CD8-positive, alpha-beta memory T cell (primary cell): ENCODE measurements at regions not wholly inside any gene's neighbourhood (a gene's known extent, or its start where the extent isn't known, plus 50 kb on each side); places are given as distances from the start of the nearest gene placed in this dataset.
A peak's percentile ranks its signal among the peaks of the same experiment; 100 is the strongest.
"Not testable (repeated sequence)": the region's sequence is repeated elsewhere in the genome, so short reads cannot be mapped to it uniquely, and the experiment has no call there.

Source experiments
- CTCF ChIA-PET: fragments of 350-600 bp; sonication (Branson Sonifier 250); formaldehyde crosslinking; loops from one replicate; lab custom pipeline; 2021; ENCODE audit warnings: antibody characterized with exemption; lab: Charles Lee
- POLR2A ChIA-PET: fragments of 350-600 bp; sonication (Branson Sonifier 250); formaldehyde crosslinking; loops from one replicate; lab custom pipeline; 2021; ENCODE audit warnings: antibody characterized with exemption; lab: Charles Lee
- DNase-seq, 5 donors: peaks; one replicate each; pipeline versions ENCODE4 v3.0.0 to v3.0.0-alpha.2; 2020 to 2022; ENCODE audit warnings: mixed read lengths in 1 of 5
- H3K27ac ChIP-seq: one replicate; pipeline ENCODE4 v1.7.0; 2013; ENCODE audit warnings: low read depth, mild to moderate bottlenecking, low read length, moderate library complexity
- H3K27me3 ChIP-seq: 2 replicates; pipeline ENCODE4 v1.7.0; 2013; ENCODE audit warnings: low read length, mild to moderate bottlenecking; ENCODE audit not compliant: insufficient read depth, poor library complexity, severe bottlenecking
- H3K36me3 ChIP-seq: 2 replicates; pipeline ENCODE4 v1.7.0; 2013; ENCODE audit warnings: mild to moderate bottlenecking, low read length, moderate library complexity; ENCODE audit not compliant: insufficient read depth
- H3K4me1 ChIP-seq: 2 replicates; pipeline ENCODE4 v1.7.0; 2013; ENCODE audit warnings: mild to moderate bottlenecking, low read length, moderate library complexity; ENCODE audit not compliant: insufficient read depth
- H3K4me3 ChIP-seq: 2 replicates; pipeline ENCODE4 v1.7.0; 2013; ENCODE audit warnings: mild to moderate bottlenecking, low read length
- H3K9me3 ChIP-seq: 2 replicates; pipeline ENCODE4 v1.7.0; 2013; ENCODE audit warnings: mild to moderate bottlenecking, low read length
- H3K27ac Mint-ChIP-seq, 8 donors: one replicate each; pipeline ENCODE4 v1.8.0; 2020 to 2021; ENCODE audit warnings: mixed read lengths in 8 of 8, mild to moderate bottlenecking in 6 of 8, inconsistent platforms in 3 of 8, moderate library complexity in 3 of 8
- H3K27me3 Mint-ChIP-seq, 2 donors: one replicate each; pipeline ENCODE4 v1.8.0; 2020 to 2021; ENCODE audit warnings: mixed read lengths in 2 of 2, mild to moderate bottlenecking in 1 of 2, moderate library complexity in 1 of 2
- H3K36me3 Mint-ChIP-seq, 3 donors: one replicate each; pipeline ENCODE4 v1.8.0; 2020 to 2021; ENCODE audit warnings: mixed read lengths in 3 of 3, inconsistent platforms in 1 of 3, mild to moderate bottlenecking in 1 of 3
- H3K4me1 Mint-ChIP-seq, 3 donors: one replicate each; pipeline ENCODE4 v1.8.0; 2020 to 2021; ENCODE audit warnings: mixed read lengths in 3 of 3, inconsistent platforms in 1 of 3, mild to moderate bottlenecking in 1 of 3
- H3K4me3 Mint-ChIP-seq, 7 donors: one replicate each; pipeline ENCODE4 v1.8.0; 2020 to 2021; ENCODE audit warnings: mixed read lengths in 7 of 7, mild to moderate bottlenecking in 6 of 7, moderate library complexity in 4 of 7, inconsistent platforms in 2 of 7
- H3K9me3 Mint-ChIP-seq, 5 donors: one replicate each; pipeline ENCODE4 v1.8.0; 2020 to 2022; ENCODE audit warnings: mixed read lengths in 5 of 5, mild to moderate bottlenecking in 3 of 5, moderate library complexity in 2 of 5, inconsistent platforms in 1 of 5

DNA sequence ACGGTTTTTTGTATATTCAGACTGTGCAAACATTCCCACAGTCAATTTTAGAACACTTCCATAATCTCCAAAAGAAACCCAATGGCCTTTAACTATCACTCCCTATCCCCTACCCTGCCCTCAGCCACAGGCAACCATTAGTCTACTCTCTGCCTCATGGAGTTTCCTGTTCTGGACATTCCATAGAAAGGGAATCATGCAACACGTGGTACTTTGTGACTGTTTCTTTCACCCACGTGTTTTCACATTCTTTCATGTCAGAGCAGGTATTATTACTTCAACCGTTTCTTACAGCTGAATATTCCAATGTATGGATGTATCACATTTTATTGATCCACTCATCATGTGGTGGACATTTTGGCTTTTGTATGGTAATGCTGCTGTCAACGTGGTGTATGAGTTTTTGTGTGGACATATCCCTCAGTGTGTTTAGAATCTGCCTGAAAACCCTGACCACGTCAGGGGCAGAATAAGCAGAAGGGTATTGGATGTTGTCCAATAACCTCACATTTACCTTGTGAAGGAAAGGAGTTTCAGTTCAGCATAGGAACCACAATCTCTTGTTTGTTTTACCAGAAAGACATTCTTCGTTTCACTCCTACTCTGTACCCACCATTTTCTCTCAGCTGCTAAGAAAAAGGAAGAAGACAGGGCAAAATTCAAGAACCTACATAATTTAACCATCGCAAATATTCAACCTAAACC is 107.5 kb upstream of the DYRK2 start:
- Histone ChIP-seq H3K9me3 (no peaks in the 10 kb centered on the region), H3K36me3 (no peaks in the 10 kb centered on the region), H3K27ac (no peak overlapping the region), H3K27me3 (no peaks in the 10 kb centered on the region), H3K4me3 (no peak overlapping the region), H3K4me1 (peaks cover 7% of the 10 kb centered on the region)
- peak overlapping the region in 1 of 7 donors; percentile 49 for H3K4me3 Mint-ChIP-seq
- CTCF ChIA-PET: no interaction called here
- peak overlapping the region in 4 of 8 donors; percentile 4 to 82 (median 40) for H3K27ac Mint-ChIP-seq
- POLR2A ChIA-PET: no interaction called here
- peaks cover 17 to 55% (median 35%) of the 10 kb centered on the region in 3 donors for H3K4me1 Mint-ChIP-seq
- no peaks in the 10 kb centered on the region for H3K9me3 Mint-ChIP-seq
- no peaks in the 10 kb centered on the region for H3K36me3 Mint-ChIP-seq
- H3K27me3 Mint-ChIP-seq: no peaks in the 10 kb centered on the region
- no peak for DNase-seq

- Mint-ChIP-seq H3K27me3 (no peaks in the 10 kb centered on the region), H3K27ac (peak overlapping the region in 4 of 8 donors; percentile 4 to 82 (median 40)), H3K9me3 (no peaks in the 10 kb centered on the region), H3K4me1 (peaks cover 17 to 55% (median 30%) of the 10 kb centered on the region in 3 donors), H3K36me3 (no peaks in the 10 kb centered on the region), H3K4me3 (peak overlapping the region in 1 of 7 donors; percentile 49)
- H3K9me3 ChIP-seq: no peaks in the 10 kb centered on the region
- POLR2A ChIA-PET: no interaction called here
- no peak overlapping the region for H3K27ac ChIP-seq
- no peaks in the 10 kb centered on the region for H3K27me3 ChIP-seq
- H3K36me3 ChIP-seq: no peaks in the 10 kb centered on the region
- peak in 2 of 5 donors; percentile 46 to 56 for DNase-seq
- no peak overlapping the region for H3K4me3 ChIP-seq
- peaks cover 7% of the 10 kb centered on the region for H3K4me1 ChIP-seq
- CTCF ChIA-PET: no interaction called here
Observed at GRCh38 chr12:67541625-67541991, 106.9 kb upstream of the DYRK2 start.

DNA sequence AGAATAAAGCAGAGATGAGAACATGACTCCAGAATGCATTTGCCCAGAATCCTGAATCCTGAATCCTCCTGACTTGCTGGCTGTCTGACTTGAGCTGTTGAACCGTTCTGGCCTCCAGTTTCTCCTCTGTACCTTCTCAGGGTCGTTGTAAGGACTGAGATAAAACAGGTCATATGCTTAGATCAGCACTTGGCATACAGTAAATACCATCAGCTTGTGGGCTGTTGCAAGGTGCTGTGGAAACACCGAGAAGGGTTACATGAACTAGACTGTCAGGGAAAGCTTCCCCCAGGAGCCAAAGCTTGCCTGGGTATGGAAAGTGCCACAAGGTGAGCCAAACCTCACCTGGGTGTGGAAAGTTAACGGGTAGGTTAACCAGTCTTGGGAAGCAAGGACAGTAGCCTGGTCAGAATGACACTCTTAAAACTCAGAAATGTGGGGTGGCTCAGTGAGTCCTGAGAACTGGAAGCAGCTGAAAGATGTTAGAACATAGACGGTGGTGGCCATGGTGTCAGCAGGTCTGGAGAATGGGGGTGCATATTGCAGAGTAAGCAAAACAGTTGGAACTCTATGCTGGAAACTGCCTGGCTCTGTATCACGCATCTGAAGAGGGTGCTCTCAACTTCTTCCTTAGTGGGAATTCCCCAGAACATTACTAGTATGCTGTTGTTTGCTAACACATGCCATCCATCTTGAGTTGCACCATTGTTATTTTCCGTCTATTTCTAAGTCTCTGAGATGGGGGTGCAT is 105.3 kb upstream of the DYRK2 start:
- H3K4me1 Mint-ChIP-seq: peaks cover 21 to 47% (median 37%) of the 10 kb centered on the region in 3 donors

DNA sequence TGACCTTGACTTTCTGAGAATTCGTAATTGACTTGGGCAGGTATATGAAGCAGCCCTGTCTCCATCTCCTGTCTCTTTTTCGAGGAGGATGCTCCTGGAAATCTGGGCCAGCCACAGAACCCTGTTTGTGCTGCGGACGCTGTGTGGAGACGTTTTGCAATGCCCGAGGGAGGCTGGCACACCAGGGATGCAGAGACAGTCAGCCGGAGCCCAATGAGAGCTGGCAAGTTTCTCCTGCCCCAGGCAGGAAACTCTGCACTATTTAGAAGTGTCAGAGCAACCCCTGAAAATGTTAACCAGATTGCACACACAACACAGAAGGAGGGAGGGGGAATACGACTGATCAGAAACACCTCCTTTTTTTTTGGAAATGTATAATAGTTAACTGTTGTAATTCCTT is 103.2 kb upstream of the DYRK2 start:
- Mint-ChIP-seq H3K4me1 (peaks cover 18 to 44% (median 37%) of the 10 kb centered on the region in 3 donors), H3K36me3 (peaks cover 0 to 4% (median 0%) of the 10 kb centered on the region in 3 donors), H3K9me3 (no peaks in the 10 kb centered on the region), H3K4me3 (peak overlapping the region in 1 of 7 donors; percentile 32), H3K27ac (peak overlapping the region in 1 of 8 donors; percentile 9), H3K27me3 (no peaks in the 10 kb centered on the region)
- Histone ChIP-seq H3K27me3 (no peaks in the 10 kb centered on the region), H3K4me1 (peaks cover 7% of the 10 kb centered on the region), H3K27ac (no peak overlapping the region), H3K4me3 (no peak overlapping the region), H3K9me3 (no peaks in the 10 kb centered on the region), H3K36me3 (no peaks in the 10 kb centered on the region)
- no peak for DNase-seq
- ChIA-PET CTCF (interaction anchor here (0.7 kb wide), 1 partner anchor 43 kb away, joined by 3 read pairs; no protein-coding TSS in a partner anchor), POLR2A (interaction anchor here (0.6 kb wide), 1 partner anchor 12 kb away, joined by 3 read pairs; no protein-coding TSS in a partner anchor)

More for the DNA sequence above, 105.3 kb upstream of the DYRK2 start:
- ChIA-PET CTCF (interaction anchor here (1.0 kb wide), 1 partner anchor 80 kb away, joined by 3 read pairs; no protein-coding TSS in a partner anchor), POLR2A (no interaction called here)
- Histone ChIP-seq H3K27ac (no peak overlapping the region), H3K4me3 (no peak overlapping the region), H3K27me3 (no peaks in the 10 kb centered on the region), H3K36me3 (no peaks in the 10 kb centered on the region), H3K9me3 (no peaks in the 10 kb centered on the region), H3K4me1 (peaks cover 7% of the 10 kb centered on the region)
- H3K9me3 Mint-ChIP-seq: no peaks in the 10 kb centered on the region
- H3K4me3 Mint-ChIP-seq: no peak overlapping the region
- H3K36me3 Mint-ChIP-seq: peaks cover 0 to 4% (median 0%) of the 10 kb centered on the region in 3 donors
- no peak for DNase-seq
- no peaks in the 10 kb centered on the region for H3K27me3 Mint-ChIP-seq
- no peak overlapping the region for H3K27ac Mint-ChIP-seq

DNA sequence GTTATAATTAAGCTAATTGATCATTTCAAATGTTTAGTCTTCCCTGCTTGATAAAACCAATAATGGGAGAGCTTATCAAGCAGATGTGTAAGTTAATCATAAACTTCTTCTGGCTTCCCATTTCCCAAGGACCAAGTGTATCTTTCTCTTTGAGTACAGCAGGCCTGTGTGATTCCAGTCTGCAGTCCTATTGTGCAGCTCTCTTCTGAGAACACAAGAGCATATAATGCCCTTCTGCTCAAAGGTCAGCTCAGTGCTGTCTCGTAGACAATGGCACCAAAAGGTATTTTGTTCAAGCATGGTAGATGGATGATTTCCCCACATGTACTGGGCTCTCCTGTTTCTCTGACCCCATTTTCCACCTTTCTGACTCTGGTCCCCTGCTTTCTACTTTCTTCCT is 101.8 kb upstream of the DYRK2 start:
- DNase-seq: no peak
- H3K36me3 Mint-ChIP-seq: peaks cover 0 to 4% (median 2%) of the 10 kb centered on the region in 3 donors
- H3K4me3 Mint-ChIP-seq: no peak overlapping the region
- POLR2A ChIA-PET: interaction anchor here (0.7 to 1.2 kb wide), 2 partner anchors 12 to 258 kb away, joined by 3 to 4 read pairs; no protein-coding TSS in a partner anchor
- peak overlapping the region in 2 of 8 donors; percentile 18 to 81 for H3K27ac Mint-ChIP-seq
- H3K27me3 ChIP-seq: no peaks in the 10 kb centered on the region
- H3K9me3 Mint-ChIP-seq: peaks cover 0 to 12% (median 0%) of the 10 kb centered on the region in 5 donors
- peaks cover 2% of the 10 kb centered on the region for H3K4me1 ChIP-seq
- H3K27me3 Mint-ChIP-seq: no peaks in the 10 kb centered on the region
- H3K36me3 ChIP-seq: no peaks in the 10 kb centered on the region
- no peak overlapping the region for H3K27ac ChIP-seq
- H3K9me3 ChIP-seq: no peaks in the 10 kb centered on the region
- no peak overlapping the region for H3K4me3 ChIP-seq
- CTCF ChIA-PET: no interaction called here
- H3K4me1 Mint-ChIP-seq: peaks cover 13 to 31% (median 30%) of the 10 kb centered on the region in 3 donors

DNA sequence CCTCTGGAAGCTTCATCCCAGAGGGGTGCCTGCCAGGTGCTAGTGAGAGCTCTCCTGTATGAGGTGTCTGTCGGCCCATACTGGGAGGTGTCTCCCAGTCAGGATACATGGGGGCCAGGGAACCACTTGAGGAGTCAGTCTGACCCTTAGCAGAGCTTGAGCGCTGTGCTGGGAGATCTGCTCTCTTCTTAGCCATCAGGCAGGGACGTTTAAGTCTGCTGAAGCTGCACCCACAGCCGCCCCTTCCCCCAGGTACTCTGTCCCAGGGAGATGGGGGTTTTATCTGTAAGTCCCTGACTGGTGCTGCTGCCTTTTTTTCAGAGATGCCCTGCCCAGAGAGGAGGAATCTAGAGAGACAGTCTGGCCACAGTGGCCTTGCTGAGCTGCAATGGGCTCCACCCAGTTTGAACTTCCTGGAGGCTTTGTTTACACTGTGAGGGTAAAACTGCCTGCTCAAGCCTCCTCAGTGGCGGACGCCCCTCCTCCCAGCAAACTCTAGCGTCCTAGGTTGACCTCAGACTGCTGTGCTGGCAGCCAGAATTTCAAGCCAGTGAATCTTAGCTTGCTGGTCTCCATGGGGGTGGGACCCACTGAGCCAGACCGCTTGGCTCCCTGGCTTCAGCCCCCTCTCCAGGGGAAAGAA is 93.3 kb upstream of the DYRK2 start:
- H3K4me3 ChIP-seq, H3K36me3 Mint-ChIP-seq, H3K27me3 Mint-ChIP-seq, H3K36me3 ChIP-seq, H3K9me3 ChIP-seq, H3K27me3 ChIP-seq: not testable (repeated sequence)
- Mint-ChIP-seq H3K4me3 (peak overlapping the region in 4 of 7 donors; percentile 63 to 67 (median 65)), H3K27ac (peak overlapping the region in 7 of 8 donors; percentile 77 to 97 (median 87)), H3K4me1 (peaks cover 5 to 11% (median 6%) of the 10 kb centered on the region in 3 donors), H3K9me3 (peaks cover 0 to 15% (median 6%) of the 10 kb centered on the region in 5 donors)
- ChIA-PET CTCF (interaction anchor here (1.0 to 2.0 kb wide), 4 partner anchors 24 to 145 kb away, joined by 3 to 6 read pairs (median 4); no protein-coding TSS in a partner anchor), POLR2A (interaction anchor here (0.6 to 1.4 kb wide), 6 partner anchors 11 to 1797 kb away, joined by 3 to 6 read pairs (median 4); no protein-coding TSS in a partner anchor)
- H3K27ac ChIP-seq: peak overlapping the region; percentile 9
- DNase-seq: peak in 3 of 5 donors; percentile 30 to 56 (median 36)
- H3K4me1 ChIP-seq: peaks cover 18% of the 10 kb centered on the region

DNA sequence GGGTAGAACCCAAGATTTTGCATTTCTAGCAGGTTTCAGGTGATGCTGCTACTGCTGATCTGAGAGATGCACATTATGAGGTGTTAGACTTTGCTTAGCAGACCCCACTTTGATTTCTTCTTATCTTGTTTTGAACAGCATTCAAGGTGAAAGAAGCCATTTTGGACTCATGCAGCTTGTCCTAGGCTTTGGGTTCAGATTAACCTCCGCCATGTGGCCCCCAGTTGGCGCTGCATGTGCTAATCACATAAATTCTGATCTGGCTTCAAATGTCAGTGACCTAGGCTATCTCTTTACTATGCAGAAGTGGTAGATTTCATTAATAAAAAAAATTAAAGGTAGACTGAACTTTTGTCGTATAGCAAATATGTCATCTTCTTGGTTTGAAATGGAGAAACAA is 89.8 kb upstream of the DYRK2 start:
- Histone ChIP-seq H3K4me3 (no peak overlapping the region), H3K4me1 (peaks cover 18% of the 10 kb centered on the region), H3K36me3 (no peaks in the 10 kb centered on the region), H3K27ac (no peak overlapping the region), H3K9me3 (no peaks in the 10 kb centered on the region), H3K27me3 (no peaks in the 10 kb centered on the region)
- POLR2A ChIA-PET: interaction anchor here (1.0 kb wide), 1 partner anchor 11 kb away, joined by 4 read pairs; no protein-coding TSS in a partner anchor
- no peak for DNase-seq
- Mint-ChIP-seq H3K4me1 (peaks cover 4 to 13% (median 11%) of the 10 kb centered on the region in 3 donors), H3K4me3 (no peak overlapping the region), H3K27me3 (no peaks in the 10 kb centered on the region), H3K27ac (no peak overlapping the region), H3K36me3 (peaks cover 2 to 13% (median 3%) of the 10 kb centered on the region in 3 donors), H3K9me3 (peaks cover 0 to 6% (median 4%) of the 10 kb centered on the region in 5 donors)
- CTCF ChIA-PET: interaction anchor here (1.1 kb wide), 2 partner anchors 24 to 90 kb away, joined by 3 read pairs; partner anchors contain the start of gene DYRK2
